CD4-positive, alpha-beta T cell treated with Interferon alpha-2 for 1 hour (primary cell): ENCODE measurements at regions not wholly inside any gene's neighbourhood (a gene's known extent, or its start where the extent isn't known, plus 50 kb on each side); places are given as distances from the start of the nearest gene placed in this dataset.

Experiments
- DNase-seq, 2 donors: peaks; one replicate each; pipeline ENCODE4 v3.0.0-alpha.2; 2020 to 2022

DNA sequence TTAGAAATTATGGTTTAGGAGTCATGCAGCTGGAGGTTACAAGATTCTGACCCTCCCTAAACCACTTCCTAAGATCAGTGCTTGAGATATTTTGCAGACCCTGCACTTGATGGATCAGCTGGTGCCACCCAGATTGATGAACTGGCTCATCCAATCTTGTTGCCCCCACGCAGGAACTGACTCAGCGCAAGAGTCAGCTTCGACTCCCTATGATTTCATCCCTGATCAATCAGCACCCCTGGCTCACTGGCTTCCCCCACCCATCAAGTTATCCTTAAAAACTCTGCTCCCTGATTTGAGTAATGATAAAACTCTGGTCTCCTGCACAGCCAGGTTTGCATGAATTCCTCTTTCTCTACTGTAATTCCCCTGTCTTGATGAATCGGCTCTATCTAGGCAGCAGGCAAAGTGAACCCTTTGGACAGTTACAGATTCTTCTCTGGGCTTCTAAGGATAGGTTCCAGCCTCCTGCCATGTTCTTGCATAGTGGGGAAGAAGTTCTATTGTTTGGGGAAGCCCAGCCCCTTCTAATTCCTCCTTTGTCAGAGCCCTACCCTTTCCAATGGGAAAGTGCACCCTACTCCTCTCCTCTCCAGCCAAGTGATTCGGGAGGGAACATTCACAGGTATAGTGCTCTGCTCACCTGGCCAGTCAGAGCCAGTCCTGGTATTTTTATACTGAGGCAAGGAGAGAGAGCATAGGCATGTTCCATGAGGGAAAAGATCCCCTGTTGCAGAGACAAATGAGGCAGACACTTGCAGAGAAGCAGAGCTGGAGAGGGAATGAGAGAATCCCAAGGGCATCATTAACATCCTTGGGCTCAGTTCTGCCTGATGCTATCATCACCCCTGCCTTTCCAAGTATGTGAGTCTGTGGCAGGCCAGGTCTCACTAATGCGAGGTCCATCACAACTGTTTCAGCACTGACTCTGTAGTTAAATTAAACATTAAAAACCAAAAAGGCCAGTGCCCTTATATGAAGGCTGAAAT is 224.4 kb upstream of the GALNT17 start:
- no peak for DNase-seq

DNA sequence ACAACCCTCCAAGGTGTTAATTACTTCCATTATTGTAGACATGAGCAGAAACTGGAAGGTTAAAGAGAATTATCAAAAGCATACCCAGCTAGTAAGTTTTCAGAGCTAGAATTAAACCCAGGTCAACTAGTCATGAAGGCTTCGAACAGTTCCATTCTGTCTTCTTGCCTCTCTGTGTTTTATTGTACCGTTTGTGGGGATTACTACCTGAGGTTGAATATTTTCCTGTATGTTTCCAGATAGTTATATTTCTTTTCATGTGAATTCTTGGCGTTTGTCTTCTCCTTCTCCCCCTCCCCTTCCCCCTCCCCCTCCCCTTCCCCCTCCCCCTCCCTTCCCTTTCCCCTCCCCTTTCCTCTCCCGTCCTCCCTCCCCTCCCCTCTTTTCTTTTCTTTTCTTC is 218.0 kb upstream of the GALNT17 start:
- no peak for DNase-seq

DNA sequence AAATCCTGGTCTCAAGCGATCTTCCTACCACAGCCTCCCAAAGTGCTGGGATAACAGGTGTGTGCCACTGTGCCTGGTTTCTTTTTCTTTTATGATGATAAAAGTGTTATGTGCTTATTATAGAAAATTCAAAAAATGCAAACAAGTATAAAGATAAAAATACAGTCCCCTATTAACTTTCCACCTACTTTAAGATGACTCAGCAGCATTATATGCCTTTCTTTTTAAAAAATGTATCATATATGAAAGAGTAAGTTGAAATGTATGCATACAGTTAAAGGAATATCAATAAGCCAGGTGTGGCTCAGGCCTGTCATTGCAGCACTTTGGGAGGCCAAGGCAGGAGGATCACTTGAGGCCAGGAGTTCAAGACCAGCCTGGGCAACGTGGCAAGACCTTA is 216.9 kb upstream of the GALNT17 start:
- no peak for DNase-seq

DNA sequence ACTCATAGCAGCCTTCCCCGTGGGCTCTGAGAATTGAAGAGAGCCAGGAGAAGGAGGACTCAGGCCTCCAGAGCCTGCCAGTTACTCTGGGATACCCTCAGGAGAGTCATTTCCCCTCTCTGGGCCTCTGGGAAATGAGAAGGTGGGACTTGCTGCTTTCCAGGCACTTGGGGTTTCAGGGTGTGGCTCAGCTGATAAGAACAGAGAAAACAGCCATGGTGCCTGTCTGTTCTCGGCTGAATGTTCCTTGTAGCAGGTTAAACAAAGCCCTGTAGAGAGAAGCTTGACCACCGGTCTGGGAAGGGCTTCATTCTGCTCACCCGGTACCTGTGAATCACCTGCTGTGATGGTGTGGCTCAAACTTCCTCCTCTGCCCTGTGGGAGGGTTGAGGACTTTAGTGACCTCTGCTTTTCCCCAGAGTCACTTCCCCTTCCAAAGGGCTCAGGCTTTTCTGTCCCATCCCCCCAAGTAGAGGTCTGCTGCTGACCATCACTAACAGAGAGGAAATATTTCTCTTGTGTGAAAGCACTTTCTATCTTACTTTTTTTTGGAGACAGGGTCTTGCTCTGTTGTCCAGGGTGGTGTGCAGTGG is 212.4 kb upstream of the GALNT17 start:
- no peak for DNase-seq

DNA sequence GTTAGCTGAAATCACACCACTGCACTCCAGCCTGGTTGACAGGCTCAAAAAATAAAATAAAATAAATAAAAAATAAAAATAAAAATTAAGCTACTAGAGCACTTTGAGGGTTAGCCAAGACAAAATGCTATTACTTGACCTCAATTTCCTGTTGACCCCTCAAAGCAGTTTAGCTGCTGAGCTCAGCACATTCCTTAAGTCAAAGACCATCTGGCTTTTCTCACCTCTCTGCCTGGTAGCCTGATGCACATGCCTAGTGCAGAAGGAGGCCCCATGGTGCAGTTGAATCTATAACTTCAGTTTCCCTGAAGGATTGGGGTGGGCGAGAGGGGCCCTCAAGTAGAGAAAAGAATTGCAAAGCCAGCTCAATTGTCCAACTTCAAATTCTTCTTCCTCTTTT is 211.1 kb upstream of the GALNT17 start:
- no peak for DNase-seq

DNA sequence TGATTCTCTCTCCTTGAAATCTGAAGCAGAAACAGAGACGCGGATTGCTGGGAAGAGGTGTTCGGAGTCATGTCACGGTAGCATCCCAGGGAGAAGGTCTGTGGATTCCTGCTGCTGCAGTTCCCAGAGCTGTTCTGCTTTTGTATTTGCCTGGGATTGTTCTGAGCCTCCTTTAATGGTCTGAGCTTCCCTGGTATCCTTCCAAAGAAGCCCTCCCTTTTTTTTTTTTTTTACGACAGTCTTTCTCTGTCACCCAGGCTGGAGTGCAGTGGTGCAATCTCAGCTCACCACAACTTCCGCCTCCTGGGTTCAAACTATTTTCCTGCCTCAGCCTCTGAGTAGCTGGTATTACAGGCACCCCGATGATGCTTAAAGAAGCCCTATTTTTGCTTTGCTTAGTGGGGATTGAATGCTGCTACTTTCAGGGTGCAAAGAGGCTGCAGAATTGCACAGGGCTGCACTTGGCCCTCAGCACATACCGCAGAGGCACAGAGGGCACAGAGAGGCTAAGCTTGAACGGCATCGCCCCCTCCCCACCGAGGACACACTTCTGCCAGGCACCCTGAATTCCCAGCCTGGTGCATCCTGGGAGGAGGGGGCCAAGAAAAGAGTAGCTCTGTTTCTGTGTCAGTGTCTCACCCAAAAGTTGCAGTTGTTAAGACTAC is 208.6 kb upstream of the GALNT17 start:
- no peak for DNase-seq

DNA sequence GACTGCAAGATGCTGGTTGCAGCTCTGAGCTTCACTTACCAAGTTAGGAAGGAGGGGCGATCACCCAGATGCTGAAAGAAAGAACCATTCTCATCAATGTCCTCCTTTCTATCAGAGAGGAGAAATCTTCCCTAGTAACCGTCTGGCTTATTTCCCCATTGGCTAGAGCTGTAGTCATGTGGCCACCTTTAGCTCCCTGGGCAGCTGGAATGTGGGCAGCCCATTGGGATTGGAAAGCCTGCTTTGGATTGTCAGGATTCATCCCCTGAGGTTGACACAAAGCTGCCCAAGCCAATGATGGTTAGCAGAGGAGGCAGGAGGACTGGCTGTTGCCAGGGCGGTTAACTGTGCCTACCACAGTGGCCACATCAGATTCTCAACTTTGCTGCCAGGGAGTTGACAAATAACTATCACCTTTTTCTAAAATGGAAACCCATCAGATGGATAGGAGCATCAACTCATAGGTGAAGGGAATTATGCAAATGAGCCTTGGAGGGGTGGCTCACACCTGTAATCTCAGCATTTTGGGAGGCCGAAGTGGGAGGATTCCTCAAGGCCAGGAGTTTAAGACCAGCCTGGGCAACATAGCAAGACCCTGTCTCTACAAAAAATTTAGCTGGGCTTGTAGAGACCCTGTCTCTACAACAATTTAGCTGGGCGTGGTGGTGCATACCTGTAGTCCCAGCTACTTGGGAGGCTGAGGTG is 206.4 kb upstream of the GALNT17 start:
- no peak for DNase-seq

DNA sequence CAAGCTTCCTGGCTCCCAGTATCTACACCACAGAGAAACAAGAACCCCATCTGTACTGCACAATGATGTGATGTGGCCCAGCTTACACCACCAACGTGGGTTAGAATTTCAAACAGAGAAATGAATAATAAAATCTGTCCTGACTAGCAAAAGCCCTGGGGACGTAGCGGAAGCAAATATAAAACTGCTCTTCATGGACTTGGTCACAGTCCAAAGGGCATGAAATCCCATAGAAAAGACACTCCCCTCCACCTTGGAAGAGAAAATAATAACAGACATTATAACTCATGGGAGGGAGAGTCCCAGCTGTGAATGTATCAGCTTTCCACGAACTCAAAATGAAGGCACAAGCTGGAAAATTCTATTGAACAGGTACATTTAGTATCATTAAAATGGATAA is 205.3 kb upstream of the GALNT17 start:
- DNase-seq = no peak

DNA sequence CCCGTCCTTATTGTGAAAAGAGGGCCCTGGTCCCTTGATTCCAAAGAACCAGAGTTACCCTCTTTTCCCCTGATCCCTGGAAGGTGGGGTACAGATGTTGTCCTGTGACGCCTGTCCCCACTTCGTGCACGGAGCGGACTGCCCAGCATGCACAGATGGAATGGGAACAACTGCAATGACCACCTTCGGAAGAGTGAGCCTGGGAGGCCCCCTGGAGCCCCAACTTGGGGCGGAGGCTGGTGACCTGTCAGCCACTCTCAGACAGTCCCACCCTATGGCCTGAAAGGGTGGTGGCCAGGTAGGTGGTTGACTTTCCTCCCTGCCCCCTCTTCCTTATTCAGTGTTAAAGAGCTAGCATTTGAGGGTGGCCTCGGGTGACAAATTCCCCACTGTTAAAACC is 196.6 kb upstream of the GALNT17 start:
- no peak for DNase-seq

DNA sequence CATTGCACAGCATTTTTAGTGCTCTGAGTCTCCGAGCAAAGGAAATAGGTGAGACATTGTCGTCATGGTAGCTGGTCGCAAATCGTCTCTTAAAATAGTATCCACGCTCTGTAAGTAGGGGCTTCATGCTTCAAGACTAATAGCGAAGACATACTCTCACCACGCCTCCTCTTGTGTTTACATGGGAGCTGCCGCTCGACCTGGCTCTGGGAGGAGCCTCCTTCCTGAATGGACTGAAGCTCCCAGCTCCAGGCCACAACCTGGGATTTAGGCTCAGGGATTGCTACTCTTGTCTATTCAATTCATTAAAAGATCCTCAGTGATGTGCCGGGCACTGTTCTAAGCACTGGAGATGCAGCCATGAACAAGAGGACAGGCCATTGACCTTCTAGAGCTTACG is 196.1 kb upstream of the GALNT17 start:
- DNase-seq = no peak

DNA sequence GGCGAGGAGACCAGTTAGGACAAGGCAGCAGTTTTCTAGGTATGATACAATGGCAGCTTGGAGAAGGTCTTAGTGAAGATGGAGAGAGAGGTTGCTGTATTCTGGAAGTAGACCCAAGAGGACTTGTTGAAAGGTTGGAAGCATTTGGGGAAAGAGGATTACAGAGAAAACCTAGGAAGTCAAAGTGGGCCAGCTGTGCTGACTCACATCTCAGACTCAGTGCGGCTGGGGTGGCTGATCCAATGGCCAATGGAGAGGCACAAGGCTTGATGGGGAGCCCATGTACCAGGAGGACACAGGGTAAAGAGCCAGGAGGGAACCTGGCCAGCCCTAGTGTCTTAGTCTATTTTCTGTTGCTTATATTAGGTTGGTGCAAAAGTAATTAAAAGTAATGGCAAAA is 194.5 kb upstream of the GALNT17 start:
- no peak for DNase-seq

DNA sequence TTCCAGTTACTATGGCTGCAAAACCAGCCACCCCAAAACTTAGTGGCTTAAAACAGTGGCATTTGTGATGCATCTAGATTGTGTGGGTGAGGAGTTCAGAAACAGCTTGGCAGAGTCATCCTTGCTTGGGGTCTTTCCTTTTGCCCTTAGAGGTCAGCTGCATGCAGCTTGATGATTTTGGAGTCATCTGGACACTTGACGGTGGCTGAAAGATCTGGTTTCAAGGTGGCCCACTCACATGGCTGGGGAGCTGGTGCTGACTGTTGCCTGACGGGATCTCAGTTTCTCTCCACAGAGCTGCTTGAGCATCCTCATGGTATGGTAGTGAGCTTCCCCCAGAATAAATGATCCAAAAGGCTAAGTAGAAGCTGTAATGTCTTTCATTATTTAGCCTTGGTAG is 191.3 kb upstream of the GALNT17 start:
- DNase-seq = no peak

DNA sequence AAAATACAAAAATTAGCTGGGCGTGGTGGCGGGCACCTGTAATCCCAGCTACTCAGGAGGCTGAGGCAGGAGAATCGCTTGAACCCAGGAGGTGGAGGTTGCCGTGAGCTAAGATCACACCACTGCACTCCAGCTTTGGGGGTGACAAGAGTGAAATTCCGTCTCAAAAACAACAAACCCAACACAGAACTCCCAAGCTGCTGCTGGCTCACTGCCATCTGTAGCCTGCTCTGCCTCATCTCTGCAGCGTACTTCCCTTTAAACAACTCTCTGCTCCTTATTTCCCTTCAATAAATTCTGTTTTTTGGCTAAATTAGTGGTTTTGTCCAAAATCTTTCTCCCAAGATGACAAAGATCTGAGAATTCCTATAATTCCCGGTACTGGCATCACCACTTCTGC is 189.2 kb upstream of the GALNT17 start:
- DNase-seq = no peak

DNA sequence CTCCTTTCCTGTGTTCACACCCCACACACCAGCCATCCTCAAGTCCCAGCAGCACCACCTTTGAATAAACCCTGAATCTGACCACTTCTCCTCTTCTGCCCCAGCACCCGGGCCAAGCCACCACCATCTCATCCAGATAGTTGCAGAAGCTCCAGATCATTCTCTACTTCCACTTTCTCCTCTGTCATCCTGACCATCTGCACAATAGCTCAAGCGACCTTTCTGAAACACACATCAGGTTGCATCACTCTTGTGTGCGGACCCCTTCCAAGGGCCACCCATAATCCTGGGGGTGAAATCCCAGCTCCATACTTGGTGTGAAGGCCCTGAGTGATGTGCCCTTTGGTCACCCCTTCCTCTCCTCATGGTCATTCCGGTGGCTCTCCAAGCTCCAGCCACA is 187.4 kb upstream of the GALNT17 start:
- no peak for DNase-seq

DNA sequence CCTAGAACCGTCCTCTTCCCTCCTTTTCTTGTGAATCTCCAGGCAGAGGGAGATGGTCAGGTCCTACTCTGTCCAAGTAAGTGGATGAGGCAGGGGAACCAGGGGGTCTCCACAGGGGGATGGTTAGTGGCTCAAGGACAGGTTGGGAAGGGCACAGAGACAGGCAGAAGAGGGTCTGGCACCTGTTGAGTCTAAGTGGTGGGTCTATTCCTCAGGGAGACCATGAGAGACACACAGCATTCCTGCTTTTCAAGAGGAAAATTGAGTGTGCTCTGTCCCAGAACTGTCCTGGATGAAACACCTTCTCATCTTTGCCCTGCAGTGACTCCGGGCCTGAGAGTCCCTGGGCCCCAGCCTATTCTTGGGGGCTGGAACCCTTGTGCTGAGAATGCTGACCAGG is 184.8 kb upstream of the GALNT17 start:
- DNase-seq = no peak

DNA sequence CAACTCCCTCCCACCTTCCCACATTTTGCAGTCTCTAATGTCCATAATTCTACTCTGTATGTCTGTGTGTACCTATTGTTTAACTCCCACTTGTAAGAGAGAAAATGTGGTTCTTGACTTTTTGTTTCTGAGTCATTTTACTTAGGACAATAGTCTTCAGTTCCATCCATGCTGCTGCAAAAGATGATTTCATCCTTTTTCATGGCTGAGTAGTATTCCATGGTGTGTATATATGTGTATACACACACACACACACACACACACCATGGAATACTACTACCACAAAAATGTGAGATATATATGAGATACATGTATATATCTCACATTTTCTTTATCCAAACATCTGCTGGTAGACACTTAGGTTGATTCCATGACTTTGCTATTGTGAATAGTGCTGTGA is 182.1 kb upstream of the GALNT17 start:
- DNase-seq = no peak

DNA sequence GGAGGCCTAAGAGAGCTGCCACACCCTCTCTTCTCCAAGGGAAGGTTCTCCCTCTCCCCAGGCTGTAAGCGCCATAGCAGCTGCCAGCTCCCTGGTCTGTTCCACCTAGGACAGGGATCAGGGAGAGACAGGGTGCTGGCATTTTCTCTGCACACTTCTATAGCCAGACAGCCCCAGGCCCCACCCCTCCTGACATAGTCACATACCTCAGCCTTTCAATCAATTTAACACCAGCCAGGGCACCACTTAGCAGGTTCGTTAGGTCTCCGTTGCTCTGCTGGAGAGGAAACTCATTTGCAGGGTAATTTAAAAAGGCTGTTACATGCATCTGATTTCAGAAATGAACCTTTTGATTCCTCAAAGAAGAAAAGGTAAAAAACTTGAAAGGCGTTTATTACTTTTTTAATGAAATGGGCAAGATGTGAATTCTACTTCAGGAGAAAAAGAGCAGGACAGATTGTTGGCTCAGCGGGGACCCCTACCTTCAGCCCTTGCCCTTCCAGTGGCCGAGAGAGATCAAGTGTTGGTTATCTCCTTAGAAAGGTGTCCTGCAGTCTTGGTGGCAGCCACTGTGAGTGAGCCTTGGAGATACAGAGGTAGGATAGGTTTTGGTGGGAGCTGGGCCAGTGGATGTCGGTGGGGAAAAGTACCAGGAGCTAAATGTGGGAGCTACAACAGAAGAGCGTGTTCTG is 180.5 kb upstream of the GALNT17 start:
- DNase-seq = no peak

DNA sequence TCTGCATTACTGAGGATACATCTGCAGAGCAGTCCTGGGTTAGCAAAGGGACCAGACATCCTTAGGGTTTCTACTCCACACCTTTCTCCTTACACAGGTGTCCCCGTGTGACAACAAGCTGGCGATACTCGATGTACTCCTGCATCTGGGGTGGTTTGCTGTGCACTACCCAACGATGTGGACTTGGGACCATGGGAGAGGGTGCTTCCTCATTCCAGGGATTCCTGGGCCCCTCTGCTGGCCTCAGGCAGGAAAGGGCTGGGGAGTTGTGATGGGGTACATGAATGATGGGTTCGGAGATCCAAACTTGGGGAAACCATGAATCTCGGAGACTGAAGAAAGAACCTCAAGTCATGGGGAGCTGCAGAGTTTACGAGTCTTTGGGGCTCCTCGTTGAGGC is 179.6 kb upstream of the GALNT17 start:
- DNase-seq = no peak

DNA sequence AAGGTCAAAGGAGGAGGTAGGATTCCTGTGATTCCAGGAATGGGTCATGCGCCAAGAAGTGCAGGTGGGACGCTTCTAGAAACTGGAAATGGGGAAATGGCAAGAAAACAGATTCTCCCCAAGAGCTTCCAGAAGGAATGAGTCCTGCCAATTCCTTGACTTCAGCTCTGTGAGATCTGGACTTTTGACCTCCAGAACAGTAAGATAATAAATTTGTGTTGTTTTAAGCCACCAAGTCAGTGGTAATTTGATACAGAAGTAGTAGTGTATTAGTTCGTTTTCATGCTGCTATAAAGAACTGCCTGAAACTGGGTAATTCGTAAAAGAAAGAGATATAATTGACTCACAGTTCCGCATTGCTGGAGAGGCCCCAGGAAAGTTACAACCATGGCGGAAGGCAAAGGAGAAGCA is 178.6 kb upstream of the GALNT17 start:
- DNase-seq = no peak

DNA sequence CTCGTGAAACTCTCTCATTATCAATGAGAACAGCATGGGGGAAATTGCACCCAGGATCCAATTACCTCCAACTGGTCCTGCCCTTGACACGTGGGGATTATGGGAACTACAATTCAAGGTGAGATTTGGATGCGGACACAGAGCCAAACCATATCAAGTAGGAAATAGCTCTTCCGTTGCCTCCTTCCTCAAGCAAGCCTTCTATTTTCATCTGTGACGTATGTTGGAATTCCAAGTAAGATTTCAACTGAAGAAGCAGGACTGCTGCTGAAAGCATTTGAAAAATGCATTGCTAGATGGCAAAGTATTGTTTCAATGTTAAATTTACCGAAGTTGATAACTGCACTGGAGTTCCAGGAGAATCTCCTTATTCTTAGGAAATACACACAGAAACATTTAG is 178.1 kb upstream of the GALNT17 start:
- DNase-seq = no peak

DNA sequence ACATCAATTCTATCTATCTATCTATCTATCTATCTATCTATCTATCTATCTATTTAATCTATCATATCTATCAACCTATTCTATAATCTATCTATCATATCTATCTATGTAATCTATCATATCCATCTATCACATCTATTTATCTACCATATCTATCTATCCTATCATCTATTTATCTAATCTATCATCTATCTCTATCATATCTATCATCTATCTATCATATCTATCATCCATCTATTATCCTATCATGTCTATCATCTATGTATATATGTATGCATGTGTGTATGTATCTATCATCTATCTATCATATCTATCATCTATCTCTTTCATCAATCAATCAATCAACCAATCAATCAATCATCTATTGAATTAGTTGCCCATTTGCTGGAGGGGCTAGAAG is 159.3 kb upstream of the GALNT17 start:
- no peak for DNase-seq

DNA sequence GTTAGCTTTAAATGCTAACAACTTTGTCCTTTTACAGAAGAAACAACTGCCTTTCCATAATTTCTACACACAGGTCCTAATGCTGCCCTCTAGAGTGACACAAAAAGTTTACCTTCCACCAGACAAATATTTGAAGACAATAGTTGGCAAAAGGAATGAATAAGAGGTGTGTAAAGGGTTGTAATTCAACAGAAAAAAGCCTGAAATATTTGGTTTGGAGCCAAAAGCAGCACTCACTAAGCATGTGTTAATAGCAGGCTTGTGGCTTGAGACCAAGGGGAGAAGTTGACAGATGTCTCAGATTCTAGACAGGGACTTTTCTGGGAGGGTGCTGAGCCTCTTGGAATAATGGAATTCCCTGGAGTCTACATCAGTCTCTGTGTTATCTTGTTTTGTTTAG is 156.2 kb upstream of the GALNT17 start:
- DNase-seq = no peak

DNA sequence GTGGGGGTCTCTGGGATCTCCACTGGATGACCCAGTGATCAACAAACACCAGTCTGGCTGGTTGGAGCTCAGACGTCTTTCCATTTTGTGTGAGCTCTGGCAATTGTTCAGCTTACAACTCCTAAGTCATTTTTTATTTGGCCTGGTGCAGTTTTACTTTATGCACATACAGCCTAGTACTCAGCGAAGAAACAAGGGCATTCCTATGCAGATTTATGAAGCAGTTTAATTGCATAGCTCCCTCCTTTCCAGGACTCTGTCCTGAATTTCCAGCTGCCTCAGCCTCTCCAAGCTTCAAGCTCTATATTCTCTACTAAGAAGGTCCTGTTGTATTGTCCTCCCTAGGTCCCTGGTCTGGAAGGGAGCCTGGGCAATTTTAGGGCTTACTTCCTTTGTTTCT is 145.6 kb upstream of the GALNT17 start:
- DNase-seq = no peak
